GM12878 (cell line): ENCODE measurements at regions not wholly inside any gene's neighbourhood (a gene's known extent, or its start where the extent isn't known, plus 50 kb on each side); places are given as distances from the start of the nearest gene placed in this dataset.

ENCODE experiments used
- RAD51 ChIP-seq: fragments of 450-650 bp; IDR thresholded peaks from 2 replicates; pipeline ENCODE4 v1.6.1; 2016; ENCODE audit warnings: moderate library complexity, mild to moderate bottlenecking, inconsistent platforms
- TF ChIP-seq, protein P1 (sequence below), 3 experiments: IDR thresholded peaks in 2 of 3; conservative IDR thresholded peaks in 1 of 3; 2 replicates each; pipeline ENCODE4 v1.5.1; 2011; ENCODE audit warnings: low read depth in 3 of 3, low read length in 3 of 3, mild to moderate bottlenecking in 3 of 3, control low read depth in 2 of 3, moderate library complexity in 2 of 3, inconsistent platforms in 1 of 3, mixed read lengths in 1 of 3; ENCODE audit not compliant: control insufficient read depth in 2 of 3, insufficient read depth in 1 of 3; ENCODE audit errors: extremely low read depth in 1 of 3

DNA sequence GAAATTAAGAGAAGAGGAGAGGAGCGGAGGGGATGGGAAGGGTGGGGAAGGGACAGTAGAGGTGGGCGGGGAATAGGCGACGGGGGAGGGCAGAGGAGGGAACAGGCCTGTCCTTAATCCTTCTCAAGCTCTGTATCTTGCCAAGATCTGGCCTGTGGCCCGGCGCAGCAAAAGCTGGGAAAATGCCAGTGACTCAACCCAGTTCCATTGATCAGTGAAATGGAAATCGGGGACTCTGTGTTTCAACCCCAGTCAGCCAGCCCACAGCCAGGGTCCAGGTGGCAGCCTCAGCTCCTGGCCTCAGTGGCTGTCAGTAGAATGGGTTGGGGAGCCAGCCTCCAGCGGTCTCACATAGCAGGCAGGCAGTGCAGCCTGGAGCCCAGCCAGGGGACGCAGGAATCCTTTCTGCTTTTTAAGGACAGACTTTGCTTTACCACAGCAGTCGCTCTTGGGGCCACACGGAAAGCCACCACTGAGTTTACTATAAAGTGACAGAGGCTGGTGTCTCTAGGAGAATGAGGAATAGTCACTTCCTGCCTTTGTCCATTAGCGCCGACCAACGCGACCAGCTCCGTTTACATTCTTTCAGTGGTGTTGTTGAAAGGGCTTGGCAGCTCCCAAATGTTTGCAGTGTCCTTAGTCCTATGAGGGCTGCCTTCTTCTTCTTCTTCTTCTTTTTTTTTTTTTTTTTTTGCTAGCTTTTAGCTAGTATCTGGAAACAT lies 128.0 kb downstream of the RIN2 start:
- TF ChIP-seq, protein P1, sequence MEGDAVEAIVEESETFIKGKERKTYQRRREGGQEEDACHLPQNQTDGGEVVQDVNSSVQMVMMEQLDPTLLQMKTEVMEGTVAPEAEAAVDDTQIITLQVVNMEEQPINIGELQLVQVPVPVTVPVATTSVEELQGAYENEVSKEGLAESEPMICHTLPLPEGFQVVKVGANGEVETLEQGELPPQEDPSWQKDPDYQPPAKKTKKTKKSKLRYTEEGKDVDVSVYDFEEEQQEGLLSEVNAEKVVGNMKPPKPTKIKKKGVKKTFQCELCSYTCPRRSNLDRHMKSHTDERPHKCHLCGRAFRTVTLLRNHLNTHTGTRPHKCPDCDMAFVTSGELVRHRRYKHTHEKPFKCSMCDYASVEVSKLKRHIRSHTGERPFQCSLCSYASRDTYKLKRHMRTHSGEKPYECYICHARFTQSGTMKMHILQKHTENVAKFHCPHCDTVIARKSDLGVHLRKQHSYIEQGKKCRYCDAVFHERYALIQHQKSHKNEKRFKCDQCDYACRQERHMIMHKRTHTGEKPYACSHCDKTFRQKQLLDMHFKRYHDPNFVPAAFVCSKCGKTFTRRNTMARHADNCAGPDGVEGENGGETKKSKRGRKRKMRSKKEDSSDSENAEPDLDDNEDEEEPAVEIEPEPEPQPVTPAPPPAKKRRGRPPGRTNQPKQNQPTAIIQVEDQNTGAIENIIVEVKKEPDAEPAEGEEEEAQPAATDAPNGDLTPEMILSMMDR (IDR thresholded peaks at IDR 0.05 in 2 of 3, conservative IDR thresholded peaks at IDR 0.05 in 1 of 3; ENCODE audit: control insufficient read depth in 2 of 3, extremely low read depth in 1 of 3, insufficient read depth in 1 of 3, low read depth in 3 of 3, low read length in 3 of 3), result no peak
- no peak for TF ChIP-seq RAD51
